ENCODE measurements at regions not wholly inside any gene's neighbourhood (a gene's known extent, or its start where the extent isn't known, plus 50 kb on each side); places are given as distances from the start of the nearest gene placed in this dataset.

DNA sequence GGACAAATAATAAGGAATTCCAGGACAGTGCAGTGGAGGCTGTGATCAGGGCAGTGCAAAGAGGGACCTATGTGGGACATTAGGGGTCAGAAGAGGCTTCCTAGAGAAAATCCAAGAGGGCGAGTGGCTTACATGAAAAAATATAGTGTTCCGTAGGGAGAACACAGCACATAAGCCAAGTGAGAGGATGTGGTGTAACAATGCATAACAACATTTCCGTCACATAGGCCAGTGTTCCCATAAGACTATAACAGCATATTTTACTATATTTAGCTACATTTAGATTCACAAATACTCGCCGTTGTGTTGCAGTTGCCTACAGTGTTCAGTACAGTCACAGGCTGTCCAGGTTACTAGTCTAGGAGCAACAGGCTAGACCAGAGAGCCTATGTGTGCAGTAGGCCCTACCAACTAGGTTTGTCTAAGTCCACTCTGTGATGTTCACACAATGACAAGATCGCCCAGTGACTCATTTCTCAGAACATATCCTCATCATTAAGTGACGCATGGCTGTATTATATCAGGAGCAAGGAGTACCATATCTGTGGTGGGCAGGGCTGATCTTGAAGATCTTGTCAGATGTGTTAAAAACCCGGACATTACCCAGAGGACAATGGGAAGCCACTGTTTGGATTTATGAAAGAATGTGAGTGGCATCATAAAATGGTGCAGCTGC lies 74.0 kb upstream of the TBL1X start:
- intact Hi-C loops (cut with micrococcal nuclease) (no loop called here), in situ Hi-C loops (cut with MboI; ENCODE audit: low sequenced_read_pairs) (no loop called here), dilution Hi-C loops (cut with HindIII; ENCODE audit: low sequenced_read_pairs, unreplicated experiment) (no loop called here)
- no peaks in the 10 kb centered on the region for H4K20me1 ChIP-seq (ENCODE audit: insufficient read depth, low read length)
- H3K4me3 ChIP-seq (ENCODE audit: insufficient read depth, low read depth, low read length) = no peak overlapping the region
- H3K27ac ChIP-seq (ENCODE audit: insufficient read depth, low read length) = no peak overlapping the region
- CTCF ChIA-PET = no interaction called here
- 0 out of 2 replicates have a peak, but pooled peaks cover 2% of the 10 kb centered on the region for H3K9me3 ChIP-seq (ENCODE audit: control insufficient read depth, insufficient read depth, low read length)
- no peaks in the 10 kb centered on the region for H3K79me1 ChIP-seq (ENCODE audit: low read depth in 1 of 2, low read length in 2 of 2)
- no peak overlapping the region for H2BK120ac ChIP-seq (ENCODE audit: low read depth, low read length)
- no peak overlapping the region for H3K18ac ChIP-seq (ENCODE audit: low read depth, low read length)
- no peaks in the 10 kb centered on the region for H3K27me3 ChIP-seq (ENCODE audit: control insufficient read depth, insufficient read depth, low read length)
- H3K14ac ChIP-seq (replicated peaks; ENCODE audit: low read depth, low read length) = no peak overlapping the region
- TF ChIP-seq MXI1 (IDR thresholded peaks at IDR 0.05; ENCODE audit: borderline replicate concordance, low read depth, low read length) (no peak), NFE2L2 (IDR thresholded peaks at IDR 0.05; ENCODE audit: low read depth, low read length) (no peak), MAZ (IDR thresholded peaks at IDR 0.05; ENCODE audit: borderline replicate concordance, low read depth, low read length) (no peak), FOS (IDR thresholded peaks at IDR 0.05; ENCODE audit: low read depth, low read length) (no peak)
- TF ChIP-seq, protein P1, sequence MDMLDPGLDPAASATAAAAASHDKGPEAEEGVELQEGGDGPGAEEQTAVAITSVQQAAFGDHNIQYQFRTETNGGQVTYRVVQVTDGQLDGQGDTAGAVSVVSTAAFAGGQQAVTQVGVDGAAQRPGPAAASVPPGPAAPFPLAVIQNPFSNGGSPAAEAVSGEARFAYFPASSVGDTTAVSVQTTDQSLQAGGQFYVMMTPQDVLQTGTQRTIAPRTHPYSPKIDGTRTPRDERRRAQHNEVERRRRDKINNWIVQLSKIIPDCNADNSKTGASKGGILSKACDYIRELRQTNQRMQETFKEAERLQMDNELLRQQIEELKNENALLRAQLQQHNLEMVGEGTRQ (IDR thresholded peaks at IDR 0.05; ENCODE audit: low read depth, low read length) = no peak
- TF ChIP-seq, protein P2, sequence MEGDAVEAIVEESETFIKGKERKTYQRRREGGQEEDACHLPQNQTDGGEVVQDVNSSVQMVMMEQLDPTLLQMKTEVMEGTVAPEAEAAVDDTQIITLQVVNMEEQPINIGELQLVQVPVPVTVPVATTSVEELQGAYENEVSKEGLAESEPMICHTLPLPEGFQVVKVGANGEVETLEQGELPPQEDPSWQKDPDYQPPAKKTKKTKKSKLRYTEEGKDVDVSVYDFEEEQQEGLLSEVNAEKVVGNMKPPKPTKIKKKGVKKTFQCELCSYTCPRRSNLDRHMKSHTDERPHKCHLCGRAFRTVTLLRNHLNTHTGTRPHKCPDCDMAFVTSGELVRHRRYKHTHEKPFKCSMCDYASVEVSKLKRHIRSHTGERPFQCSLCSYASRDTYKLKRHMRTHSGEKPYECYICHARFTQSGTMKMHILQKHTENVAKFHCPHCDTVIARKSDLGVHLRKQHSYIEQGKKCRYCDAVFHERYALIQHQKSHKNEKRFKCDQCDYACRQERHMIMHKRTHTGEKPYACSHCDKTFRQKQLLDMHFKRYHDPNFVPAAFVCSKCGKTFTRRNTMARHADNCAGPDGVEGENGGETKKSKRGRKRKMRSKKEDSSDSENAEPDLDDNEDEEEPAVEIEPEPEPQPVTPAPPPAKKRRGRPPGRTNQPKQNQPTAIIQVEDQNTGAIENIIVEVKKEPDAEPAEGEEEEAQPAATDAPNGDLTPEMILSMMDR (conservative IDR thresholded peaks at IDR 0.05; ENCODE audit: low read depth, low read length) = no peak
- no peaks in the 10 kb centered on the region for H3K36me3 ChIP-seq (ENCODE audit: control insufficient read depth, insufficient read depth, low read length)
- no peaks in the 10 kb centered on the region for H3K9me1 ChIP-seq (ENCODE audit: insufficient read depth, low read length)
- BruUV-seq (replicated peaks) = no TSS peak
- no peaks in the 10 kb centered on the region; the same call in 1 of the 2 replicates for H3K4me1 ChIP-seq (ENCODE audit: control insufficient read depth, insufficient read depth, low read length)
- no peak overlapping the region for H4K8ac ChIP-seq (ENCODE audit: low read depth in 2 of 2, low read length in 2 of 2)
- POLR2A ChIA-PET (ENCODE audit: unreplicated experiment) = no interaction called here
- no peak overlapping the region for H2BK5ac ChIP-seq (ENCODE audit: low read depth, low read length, poor library complexity, severe bottlenecking)
- ATAC-seq (ENCODE audit: low read depth) (no peak), DNase-seq (no peak)
- no peak overlapping the region for H2AFZ ChIP-seq (replicated peaks; ENCODE audit: low read length, poor library complexity)
- H4K5ac ChIP-seq (ENCODE audit: low read depth, low read length) = no peak overlapping the region
- no peak overlapping the region for H2BK15ac ChIP-seq (ENCODE audit: low read depth, low read length)
- no peak overlapping the region for H4K91ac ChIP-seq (ENCODE audit: insufficient read depth, low read depth, low read length)
- H2AK9ac ChIP-seq (replicated peaks; ENCODE audit: low read depth, low read length, poor library complexity) = no peak overlapping the region
- no peak overlapping the region for H3K4me2 ChIP-seq (ENCODE audit: low read depth, low read length)
- H2BK20ac ChIP-seq (ENCODE audit: low read depth, low read length) = no peak overlapping the region
- WGBS, 2 experiments (ENCODE audit: extremely low coverage in 2 of 2, insufficient read length in 1 of 2) = 64% methylated on average over 4 of the region's 8 CpGs; no CpG with 5 or more reads in 1 of the 2 experiments
- no peak overlapping the region for H3K56ac ChIP-seq (ENCODE audit: extremely low read depth, insufficient read depth, low read length)
- no peak overlapping the region for H3K9ac ChIP-seq (ENCODE audit: low read depth, low read length)
- H3K23ac ChIP-seq (ENCODE audit: low read depth, low read length) = no peak overlapping the region
- H2AK5ac ChIP-seq (ENCODE audit: low read depth, low read length) = no peak overlapping the region
- H3K4ac ChIP-seq (ENCODE audit: low read depth, low read length) = no peak overlapping the region

Measured in IMR-90 (cell line).